Neutrophil (primary cell): ENCODE measurements at regions not wholly inside any gene's neighbourhood (a gene's known extent, or its start where the extent isn't known, plus 50 kb on each side); places are given as distances from the start of the nearest gene placed in this dataset.
A peak's percentile ranks its signal among the peaks of the same experiment; 100 is the strongest.

Source experiments
- H3K27ac ChIP-seq: fragments of 200-600 bp; sonication (generic); 2 replicates; pipeline ENCODE4 v1.5.1; 2016; ENCODE audit warnings: mild to moderate bottlenecking, moderate library complexity
- H3K27me3 ChIP-seq: fragments of 200-600 bp; sonication (generic); 2 replicates; pipeline ENCODE4 v1.6.0; 2016; ENCODE audit warnings: mild to moderate bottlenecking
- H3K36me3 ChIP-seq: fragments of 200-600 bp; sonication (generic); 2 replicates; pipeline ENCODE4 v1.5.1; 2017
- H3K4me1 ChIP-seq, 2 experiments: fragments of 200-600 bp in 1 of 2; sonication (generic) in 1 of 2; 1 replicate in 1 of 2; 2 replicates in 1 of 2; pipeline versions ENCODE4 v1.5.1 to v1.6.1; 2013 to 2016; ENCODE audit warnings: low read depth in 1 of 2, low read length in 1 of 2, mild to moderate bottlenecking in 1 of 2, moderate library complexity in 1 of 2; ENCODE audit not compliant: control insufficient read depth in 1 of 2, insufficient read depth in 1 of 2
- H3K4me3 ChIP-seq, 2 experiments: fragments of 200-600 bp in 1 of 2; sonication (generic) in 1 of 2; 1 replicate in 1 of 2; 2 replicates in 1 of 2; pipeline ENCODE4 v1.5.1; 2013 to 2016; ENCODE audit warnings: low read depth in 1 of 2, low read length in 1 of 2, mild to moderate bottlenecking in 1 of 2, moderate library complexity in 1 of 2
- H3K9me3 ChIP-seq: fragments of 200-600 bp; sonication (generic); 2 replicates; pipeline ENCODE4 v1.5.1; 2016
- TF ChIP-seq, protein P1 (sequence below): fragments of 200-600 bp; sonication (generic); IDR thresholded peaks from 2 replicates; pipeline ENCODE4 v1.5.1; 2016; ENCODE audit warnings: antibody characterized with exemption

DNA sequence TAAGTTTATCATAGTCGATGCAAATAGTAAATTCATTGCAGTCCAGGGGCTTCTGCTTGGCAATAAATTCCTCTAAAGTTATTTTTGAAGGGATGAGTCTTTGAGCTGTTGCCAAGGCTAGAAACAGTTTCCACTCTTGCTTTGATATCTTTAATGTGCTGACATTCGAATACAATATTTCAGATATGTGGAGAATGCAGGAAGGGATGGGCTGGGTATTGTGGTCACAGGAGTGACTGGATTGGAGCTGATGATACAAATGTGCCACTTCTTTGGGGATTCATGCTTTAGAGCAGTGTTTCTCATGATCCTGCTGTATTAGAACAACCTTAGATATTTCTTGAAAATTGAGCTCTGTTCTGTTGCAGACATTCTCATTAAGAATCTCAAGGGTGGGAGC is 139.0 kb downstream of the PRDM13 start:
- no peak overlapping the region for H3K4me3 ChIP-seq
- no peaks in the 10 kb centered on the region for H3K36me3 ChIP-seq
- H3K27ac ChIP-seq, result no peak overlapping the region
- H3K9me3 ChIP-seq, result no peaks in the 10 kb centered on the region
- no peaks in the 10 kb centered on the region for H3K4me1 ChIP-seq
- peaks cover 76% of the 10 kb centered on the region for H3K27me3 ChIP-seq
- TF ChIP-seq, protein P1, sequence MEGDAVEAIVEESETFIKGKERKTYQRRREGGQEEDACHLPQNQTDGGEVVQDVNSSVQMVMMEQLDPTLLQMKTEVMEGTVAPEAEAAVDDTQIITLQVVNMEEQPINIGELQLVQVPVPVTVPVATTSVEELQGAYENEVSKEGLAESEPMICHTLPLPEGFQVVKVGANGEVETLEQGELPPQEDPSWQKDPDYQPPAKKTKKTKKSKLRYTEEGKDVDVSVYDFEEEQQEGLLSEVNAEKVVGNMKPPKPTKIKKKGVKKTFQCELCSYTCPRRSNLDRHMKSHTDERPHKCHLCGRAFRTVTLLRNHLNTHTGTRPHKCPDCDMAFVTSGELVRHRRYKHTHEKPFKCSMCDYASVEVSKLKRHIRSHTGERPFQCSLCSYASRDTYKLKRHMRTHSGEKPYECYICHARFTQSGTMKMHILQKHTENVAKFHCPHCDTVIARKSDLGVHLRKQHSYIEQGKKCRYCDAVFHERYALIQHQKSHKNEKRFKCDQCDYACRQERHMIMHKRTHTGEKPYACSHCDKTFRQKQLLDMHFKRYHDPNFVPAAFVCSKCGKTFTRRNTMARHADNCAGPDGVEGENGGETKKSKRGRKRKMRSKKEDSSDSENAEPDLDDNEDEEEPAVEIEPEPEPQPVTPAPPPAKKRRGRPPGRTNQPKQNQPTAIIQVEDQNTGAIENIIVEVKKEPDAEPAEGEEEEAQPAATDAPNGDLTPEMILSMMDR, result no peak

DNA sequence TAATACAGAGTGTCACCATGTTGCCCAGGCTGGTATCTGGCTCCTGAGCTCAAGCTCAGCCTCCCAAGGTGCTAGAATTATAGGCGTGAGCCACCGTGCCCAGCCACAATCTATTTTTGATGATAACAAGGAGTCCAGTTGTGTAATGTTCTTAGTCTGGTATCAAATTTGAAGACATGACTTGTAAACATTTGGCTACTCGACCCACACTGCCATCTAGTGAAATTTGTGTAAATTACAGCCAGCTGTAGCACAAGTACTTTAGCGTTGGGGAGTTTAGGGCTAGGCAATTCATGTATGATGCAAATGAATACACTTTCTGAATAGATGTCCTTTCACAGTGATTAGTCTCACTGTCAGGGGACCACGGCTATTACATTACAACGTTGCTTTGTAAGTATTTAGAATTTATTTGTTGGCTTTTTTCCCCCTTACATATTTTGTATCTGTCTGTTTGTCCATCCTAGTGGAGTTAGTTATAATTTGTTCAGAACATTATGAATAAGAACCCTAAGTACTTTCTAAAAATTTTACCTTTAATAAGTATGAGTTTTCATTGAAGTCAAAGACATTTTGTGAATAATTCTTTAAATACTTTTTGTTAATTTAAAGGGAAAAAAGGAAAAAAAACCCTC is 139.7 kb downstream of the PRDM13 start:
- no peak overlapping the region for H3K27ac ChIP-seq
- H3K4me3 ChIP-seq, result no peak overlapping the region
- H3K4me1 ChIP-seq, result no peaks in the 10 kb centered on the region
- H3K27me3 ChIP-seq, result peaks cover 73% of the 10 kb centered on the region
- H3K36me3 ChIP-seq, result no peaks in the 10 kb centered on the region
- TF ChIP-seq, protein P1, result peak; percentile 16
- no peaks in the 10 kb centered on the region for H3K9me3 ChIP-seq

DNA sequence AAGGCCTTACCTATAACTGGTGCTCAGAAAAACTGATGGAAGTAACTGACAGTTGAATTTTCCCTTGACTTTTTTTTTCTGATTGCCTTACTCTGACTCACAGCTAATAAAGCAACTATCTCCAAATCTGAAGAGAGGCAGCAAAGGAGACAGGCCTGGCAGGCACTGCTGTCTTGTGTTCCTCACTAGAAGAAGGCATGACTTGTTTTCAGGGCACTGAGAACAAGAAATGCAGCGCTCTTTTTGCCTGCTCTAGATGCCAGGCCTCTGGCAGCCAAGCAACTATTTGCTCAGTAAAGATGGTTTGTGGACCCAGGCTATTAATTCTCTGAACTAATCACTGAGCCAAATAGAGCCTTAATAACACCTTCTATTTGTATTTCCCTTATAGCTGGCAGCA is 155.1 kb downstream of the PRDM13 start:
- Histone ChIP-seq H3K4me1 (no peaks in the 10 kb centered on the region), H3K4me3 (no peak overlapping the region), H3K9me3 (no peaks in the 10 kb centered on the region), H3K36me3 (no peaks in the 10 kb centered on the region), H3K27me3 (peaks cover 11% of the 10 kb centered on the region), H3K27ac (no peak overlapping the region)
- TF ChIP-seq, protein P1, result no peak

DNA sequence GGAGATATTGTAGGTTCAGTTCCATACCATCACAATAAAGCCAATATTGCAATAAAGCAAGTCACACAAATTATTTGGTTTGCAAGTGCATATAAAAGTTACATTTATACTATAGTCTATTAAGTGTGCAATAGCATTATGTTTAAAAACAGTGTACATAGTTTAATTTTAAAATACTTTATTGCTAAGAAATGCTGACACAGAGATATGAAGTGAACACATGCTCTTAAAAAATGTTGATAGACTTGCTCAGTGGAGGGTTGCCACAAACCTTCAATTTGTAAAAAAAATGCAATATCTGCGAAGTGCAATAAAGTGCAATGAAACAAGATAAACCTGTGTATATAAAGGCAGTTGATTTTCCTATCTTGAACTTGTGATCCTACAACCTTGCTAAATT is 161.5 kb downstream of the PRDM13 start:
- no peak overlapping the region for H3K27ac ChIP-seq
- no peaks in the 10 kb centered on the region for H3K4me1 ChIP-seq
- no peak overlapping the region for H3K4me3 ChIP-seq
- no peaks in the 10 kb centered on the region for H3K27me3 ChIP-seq
- TF ChIP-seq, protein P1, result no peak
- no peaks in the 10 kb centered on the region for H3K9me3 ChIP-seq
- no peaks in the 10 kb centered on the region for H3K36me3 ChIP-seq

DNA sequence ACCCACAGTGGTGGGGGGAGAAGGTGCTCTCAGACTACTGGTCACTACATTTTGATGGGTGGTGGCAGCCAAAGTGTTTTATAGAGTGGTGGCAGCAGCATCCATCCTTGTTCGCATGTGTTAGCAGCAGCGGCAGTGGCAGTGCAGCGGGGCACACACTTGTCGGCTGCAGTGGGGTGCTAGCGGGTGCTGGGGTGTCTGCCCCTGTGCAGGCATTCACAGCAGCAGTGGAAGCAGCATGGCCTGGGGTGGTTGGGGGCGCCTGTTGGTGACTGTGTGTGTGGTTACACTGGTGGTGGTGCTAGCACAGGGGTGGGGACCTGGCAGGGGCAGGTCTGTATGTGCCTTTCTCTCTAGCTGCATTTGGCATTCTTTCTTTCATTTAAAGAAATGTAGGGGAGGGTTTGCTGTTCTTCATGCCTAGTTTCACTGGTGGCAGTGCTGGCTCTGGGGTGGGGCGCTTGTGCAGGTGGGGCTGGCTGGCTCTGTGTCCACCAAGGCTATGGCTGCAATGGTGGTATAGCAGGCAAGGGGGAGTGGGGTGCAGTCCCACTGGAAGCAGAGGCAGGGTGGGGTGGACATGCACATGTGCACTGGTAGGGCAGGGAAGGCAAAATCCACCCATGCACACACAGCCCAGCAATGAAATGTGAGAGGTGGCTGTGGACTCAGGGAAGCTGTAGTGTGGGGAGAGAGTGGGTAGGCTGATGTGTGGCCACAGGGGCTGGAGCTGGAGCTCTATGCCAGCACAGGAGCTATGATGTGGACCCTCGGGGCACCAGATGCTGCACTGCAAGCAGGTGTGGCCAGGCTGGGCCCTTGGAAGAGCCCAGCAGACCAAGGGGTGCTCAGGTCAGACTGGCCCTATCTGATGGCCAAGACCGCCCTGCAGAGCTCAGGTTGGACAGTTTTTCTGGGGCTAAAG is 173.3 kb downstream of the PRDM13 start:
- TF ChIP-seq, protein P1, result no peak
- H3K4me3 ChIP-seq, result no peak overlapping the region
- H3K27ac ChIP-seq, result no peak overlapping the region
- H3K36me3 ChIP-seq, result no peaks in the 10 kb centered on the region
- H3K27me3 ChIP-seq, result peaks cover 10% of the 10 kb centered on the region
- no peaks in the 10 kb centered on the region for H3K9me3 ChIP-seq
- H3K4me1 ChIP-seq, result no peaks in the 10 kb centered on the region
